ENCODE measurements at regions not wholly inside any gene's neighbourhood (a gene's known extent, or its start where the extent isn't known, plus 50 kb on each side); places are given as distances from the start of the nearest gene placed in this dataset.
"Not testable (repeated sequence)": the region's sequence is repeated elsewhere in the genome, so short reads cannot be mapped to it uniquely, and the experiment has no call there.

DNA sequence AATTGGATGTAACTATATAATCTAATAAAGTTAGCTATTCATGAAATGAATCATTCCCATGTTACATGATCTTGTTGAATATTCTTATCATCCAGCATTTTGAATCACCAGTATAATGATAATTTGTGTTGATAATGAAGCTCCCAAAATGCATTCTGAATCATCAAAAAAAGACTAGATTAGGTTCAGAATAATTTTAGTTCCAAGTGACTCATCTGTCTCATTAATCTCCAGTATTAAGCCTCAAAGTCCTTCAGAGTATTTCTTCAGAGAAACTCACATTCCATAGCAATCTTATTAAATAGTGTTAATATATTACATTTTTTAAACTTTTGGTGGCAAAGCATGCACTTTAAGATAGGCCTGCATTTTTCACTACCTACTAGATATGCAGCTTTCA, 207.5 kb downstream of the SLITRK5 start:
- no peak for DNase-seq

DNA sequence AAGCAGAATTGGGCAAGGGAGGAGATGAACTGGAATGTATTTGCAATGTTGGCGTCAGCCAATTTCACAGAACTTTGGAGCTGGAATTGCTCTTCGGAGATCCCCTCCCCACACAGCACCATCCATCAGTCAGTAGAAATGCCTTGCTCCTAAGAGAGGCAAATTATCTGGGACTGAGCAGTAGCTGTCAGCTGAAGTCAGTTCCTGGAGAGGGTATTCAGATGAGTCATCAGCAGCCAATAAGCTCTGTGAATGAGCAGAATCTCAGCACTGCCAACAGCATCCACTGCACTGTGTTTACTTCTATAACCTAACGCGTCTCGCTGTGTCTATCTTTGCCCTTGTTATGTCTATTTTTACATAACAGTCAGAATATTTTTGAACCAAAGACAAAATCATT, 213.7 kb downstream of the SLITRK5 start:
- no peak for DNase-seq

DNA sequence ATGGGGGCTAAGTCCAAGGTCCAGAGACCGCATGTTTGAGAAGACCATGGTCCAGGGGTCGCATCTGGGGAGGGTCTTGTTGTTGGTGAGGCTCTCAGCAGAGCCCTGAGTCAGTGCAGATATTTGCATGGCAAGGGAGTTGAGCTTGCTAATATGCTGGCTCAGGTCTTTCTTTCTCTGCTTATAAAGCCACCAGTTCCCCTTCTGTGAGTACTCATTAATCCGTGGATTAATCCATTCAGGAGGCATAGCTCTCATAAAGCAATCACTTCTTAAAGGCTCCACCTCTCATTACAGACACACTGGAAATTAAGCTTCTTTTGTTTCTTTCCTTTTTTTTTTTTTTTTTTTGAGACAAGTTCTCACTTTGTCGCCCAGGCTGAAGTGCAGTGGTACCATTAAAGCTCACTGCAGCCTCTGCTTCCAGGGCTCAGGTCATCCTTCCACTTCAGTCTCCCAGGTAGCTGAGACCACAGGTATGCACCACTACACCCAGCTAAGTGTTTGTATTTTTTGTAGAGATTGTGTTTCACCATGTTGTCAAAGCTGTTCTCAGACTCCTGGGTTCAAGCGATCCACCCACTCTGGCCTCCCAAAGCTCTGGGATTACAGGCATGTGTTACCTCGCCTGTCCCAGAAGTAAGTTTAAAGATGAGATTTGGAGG, 216.4 kb downstream of the SLITRK5 start:
- no peak for DNase-seq

DNA sequence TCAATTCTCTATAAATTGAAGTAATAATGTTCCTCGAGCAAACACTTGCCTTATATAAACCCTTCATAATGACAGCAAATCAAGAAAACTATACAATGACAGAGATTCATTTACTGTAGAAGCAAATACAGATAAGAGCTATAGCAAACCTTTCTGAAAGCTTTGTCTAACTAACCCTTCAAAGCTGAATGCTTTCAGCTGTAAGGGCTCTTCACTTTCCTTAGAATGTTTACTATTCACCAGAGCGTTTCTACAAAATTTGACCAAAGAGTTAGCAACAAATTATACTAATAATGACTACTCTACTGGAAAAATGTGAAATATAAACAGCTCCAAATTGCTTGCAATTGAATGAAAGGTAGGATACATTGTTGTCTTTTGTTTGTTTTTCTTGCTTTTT, 218.1 kb downstream of the SLITRK5 start:
- DNase-seq, result no peak

DNA sequence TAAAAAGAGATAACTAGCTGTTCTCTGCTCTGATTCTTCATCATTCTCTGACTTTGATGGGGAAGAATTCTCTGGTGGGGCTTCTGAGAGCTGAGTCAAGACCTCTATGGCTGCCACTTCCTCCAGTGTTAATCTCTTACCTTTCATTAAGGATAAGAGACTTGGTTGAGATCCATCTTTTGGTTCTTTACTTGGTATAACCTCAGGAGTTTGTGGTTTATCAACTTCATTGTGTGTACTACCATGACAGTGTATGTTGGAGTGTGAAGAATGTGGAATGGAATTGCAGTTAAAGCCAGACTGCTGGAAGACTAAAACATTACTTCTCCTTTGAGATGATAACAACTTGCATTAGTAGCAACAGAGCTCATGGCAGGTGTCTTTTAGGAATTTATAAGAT, 222.0 kb downstream of the SLITRK5 start:
- DNase-seq, result no peak

DNA sequence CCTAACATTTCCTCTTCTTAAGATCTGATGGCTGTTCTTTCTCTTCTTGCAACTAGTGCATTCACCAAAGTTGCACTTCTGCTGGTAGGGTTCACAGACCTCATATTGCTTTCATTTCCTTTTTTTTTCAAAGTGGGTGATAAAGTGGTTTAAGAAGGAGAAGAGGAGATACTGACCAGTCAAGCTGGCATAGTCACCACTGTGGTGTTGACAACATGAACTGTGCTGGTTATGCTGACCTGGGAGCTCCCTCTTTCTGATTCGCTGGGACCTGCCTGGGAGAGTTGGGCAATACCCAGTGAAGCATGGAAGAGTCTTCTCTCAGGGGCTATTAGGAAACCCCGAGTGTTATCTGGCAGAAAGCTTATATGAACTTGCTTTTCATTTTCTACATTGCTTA, 222.9 kb downstream of the SLITRK5 start:
- no peak for DNase-seq

DNA sequence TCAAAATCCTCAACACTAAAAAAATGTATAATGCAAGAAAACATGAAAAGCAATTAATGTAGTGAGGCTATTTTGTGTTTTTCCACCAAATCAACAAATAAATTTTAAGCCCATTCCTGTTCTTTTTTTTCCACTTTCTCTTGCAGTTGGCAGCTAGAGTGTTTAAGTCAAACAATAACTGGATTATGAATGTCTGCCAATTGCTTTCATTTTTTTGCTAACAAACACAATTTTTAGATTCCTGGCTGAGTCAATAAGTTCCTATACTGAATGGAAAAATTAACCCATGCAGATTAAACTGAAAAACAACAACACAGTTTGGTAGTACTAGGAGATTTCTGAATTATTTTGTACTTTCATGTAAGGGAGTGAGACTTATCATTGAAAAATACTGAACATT, 232.4 kb downstream of the SLITRK5 start:
- DNase-seq, result no peak

DNA sequence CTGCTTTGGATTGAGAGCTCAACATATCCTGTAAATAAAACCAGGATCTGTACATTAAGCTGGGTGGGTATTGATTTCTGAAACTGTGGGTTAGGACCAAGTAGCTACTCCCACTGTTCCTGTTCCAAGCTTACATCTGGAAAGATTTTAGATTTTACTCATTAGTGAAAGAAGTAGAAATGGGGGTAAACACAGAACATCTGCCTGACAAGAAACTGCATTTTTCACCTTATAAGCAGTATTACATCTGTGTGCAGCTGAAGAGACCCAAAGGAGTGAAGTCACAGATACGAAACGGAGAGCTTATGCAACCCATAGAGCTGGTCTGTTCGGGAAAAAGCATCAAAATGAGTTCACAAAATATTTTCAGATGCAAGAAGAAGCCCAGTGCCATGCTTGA, 235.2 kb downstream of the SLITRK5 start:
- no peak for DNase-seq

DNA sequence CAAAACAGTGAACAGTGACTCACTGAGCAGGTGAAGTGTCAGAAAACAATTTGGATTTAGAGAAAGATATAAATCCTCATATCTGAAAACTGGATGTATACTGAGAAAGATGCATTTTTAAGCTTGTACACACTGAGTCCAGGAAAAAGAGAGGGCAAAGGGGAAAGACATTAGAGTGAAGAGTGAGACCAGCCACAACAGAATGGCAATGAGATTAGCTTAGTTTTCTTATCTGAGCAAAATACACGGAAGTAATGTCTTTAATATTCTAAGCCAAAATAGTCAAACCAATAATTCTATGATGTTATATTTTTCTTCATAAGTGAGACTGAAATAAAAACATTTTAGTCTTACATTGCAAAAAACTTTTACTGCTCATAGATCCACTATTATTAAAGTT, 236.0 kb downstream of the SLITRK5 start:
- no peak for DNase-seq

DNA sequence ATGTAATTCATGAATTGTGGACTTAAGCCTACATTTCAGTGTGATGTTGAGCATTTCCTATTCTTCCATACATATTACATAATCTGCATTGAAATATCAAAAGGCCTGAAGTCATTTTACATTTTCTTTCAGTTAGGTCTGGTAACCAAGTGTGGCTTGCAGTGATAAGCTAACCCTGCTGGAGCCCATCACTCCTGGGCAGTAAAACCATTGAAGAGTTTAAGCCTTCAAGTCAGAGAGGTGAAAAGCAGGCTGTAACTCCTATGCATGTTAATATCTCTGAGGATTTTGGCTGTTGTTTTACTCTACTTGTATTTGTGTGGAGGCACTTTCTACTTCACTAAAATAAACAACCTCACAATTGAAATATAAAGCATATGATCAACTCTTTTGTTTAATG, 248.8 kb downstream of the SLITRK5 start:
- no peak for DNase-seq

DNA sequence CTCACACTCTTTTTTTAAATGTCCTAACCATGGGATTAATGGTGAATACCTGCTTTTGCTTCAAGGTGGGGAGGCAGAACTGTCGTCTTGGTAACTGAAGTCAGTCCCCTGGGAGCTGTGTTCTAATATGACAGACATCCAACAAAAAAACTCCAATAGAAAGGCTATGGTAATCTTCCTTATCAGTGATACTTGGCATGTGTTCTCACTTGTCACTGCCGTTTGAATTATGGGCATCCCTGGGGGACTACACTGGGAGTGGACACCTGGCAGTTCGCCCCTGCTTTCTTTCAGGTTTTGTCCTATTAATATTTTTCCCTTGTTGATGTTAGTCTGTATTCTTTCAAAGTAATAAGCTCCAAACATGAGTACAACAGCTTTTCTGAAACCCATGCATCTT, 252.6 kb downstream of the SLITRK5 start:
- DNase-seq, result no peak

DNA sequence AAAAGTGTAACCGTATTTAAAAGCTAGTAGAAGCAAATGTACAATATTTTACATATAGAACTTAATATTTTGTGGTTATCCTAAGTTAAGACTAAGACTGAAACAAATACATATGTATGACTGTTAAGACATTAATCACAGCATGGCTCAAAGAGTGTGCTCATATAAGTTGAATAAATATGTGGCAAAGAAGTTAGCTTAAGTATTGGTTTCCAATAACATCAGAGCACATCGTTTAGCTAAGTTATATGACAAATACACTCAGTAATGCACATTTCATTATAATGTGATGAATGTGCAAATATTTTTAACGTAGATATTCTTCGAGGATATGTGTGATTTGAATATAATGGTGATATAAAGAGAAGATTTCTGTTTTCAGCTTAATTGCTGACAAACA, 253.8 kb downstream of the SLITRK5 start:
- DNase-seq, result no peak

DNA sequence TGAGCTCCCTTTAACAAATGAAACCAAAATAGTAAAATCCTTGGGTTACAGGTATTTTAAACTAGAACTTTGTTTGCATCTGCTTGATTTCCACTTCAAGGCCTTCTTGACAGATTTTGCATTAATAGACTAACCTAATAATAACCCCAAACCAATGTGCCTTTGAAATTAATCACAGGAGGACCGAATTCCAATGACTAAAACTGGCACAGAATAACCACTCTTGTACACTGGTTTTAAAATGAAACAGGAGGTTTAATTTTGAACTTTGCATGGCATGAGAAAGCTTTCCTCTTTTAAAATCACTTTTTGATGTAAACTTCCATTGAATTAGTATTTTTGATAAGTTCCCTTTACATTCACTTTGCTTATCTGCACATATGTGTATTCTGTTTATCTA, 269.6 kb downstream of the SLITRK5 start:
- no peak for DNase-seq

DNA sequence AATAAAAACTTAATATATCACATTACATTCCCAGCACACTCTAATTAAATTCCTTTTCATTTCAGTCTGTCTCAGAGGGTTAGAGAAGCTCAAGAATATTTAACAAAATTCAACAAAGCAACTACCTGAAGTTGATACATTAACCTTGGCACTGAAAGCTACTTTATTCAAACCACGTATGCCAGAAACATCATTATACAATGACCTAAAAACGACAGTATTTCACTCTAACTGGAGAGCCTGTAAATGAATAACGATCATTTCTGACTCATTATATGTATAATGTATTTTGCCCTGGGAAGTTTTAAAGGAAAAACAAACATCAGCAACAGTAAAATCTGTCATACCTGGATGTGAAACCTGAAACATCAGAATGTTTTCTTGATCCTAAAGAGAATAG, 270.1 kb downstream of the SLITRK5 start:
- DNase-seq, result no peak

DNA sequence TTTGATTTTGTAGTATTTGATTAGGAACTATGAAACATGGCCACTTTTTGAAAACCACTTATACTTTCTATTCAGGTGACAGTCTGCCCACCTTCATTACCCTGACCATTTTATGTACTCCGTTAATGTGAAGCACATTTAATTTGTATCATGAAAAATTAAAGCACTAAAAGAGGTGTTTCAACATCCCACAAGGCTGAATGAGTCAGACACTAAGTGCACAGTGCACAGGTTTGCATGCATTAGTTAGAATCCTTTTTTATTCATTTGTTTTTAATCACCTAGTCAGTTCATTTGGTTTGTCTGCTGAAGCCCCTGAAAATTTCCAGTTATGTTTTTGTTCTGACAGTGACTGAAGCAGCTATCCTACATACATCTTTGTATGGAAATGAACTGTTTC, 271.0 kb downstream of the SLITRK5 start:
- DNase-seq, result no peak

DNA sequence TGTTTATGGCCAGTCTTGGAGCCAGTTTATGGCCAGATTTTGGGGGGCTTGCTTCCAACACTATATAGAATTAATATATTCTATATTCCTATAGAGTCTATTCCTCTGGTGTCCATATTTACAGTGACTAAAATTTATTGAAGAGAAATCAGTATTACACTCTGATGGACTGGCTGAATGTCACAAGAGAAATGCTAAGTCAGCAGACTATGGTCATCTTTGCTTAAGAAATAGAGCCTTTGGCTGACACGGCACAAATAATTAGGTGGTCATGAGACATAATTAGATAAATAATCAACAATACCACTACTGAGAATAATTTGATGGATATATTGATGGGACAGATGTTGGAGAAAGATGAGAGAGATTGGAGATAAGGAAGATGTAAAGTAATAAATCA, 272.9 kb downstream of the SLITRK5 start:
- DNase-seq, result no peak

DNA sequence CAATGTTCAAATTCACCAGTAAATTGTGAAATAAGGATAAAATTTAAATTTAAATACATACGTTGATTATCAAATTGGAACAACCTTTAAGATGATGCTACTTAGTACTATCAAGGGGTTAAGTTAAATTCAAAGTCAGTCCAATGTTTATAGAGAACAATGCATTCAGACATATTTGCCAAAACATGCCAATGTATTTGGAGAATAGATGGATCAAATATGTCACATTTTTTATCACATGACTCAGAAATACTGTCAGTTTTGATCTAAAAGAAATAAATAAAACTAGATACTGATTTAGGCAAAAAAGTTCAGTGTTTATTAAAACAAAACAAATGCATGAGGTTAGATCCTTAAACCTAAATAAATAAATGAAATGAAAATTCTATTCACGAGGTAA, 281.2 kb downstream of the SLITRK5 start:
- no peak for DNase-seq

DNA sequence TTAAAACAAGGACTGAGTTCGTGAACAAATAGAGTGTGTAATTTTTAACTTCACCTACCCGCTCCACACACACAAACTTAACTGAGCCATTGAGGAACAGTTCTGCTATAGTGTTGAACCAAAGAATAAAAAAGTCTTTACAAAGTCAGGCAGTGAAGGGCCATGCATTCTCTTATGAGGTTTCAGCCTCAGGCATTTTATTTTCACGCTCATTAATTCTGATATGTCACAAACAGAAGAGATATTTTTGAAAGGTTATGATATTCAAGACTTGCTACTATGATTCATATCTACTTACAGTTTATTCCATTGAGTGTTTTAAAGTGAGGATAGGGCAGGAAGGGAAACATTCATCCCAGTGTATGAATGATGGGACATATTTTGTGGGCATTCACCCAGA, 282.2 kb downstream of the SLITRK5 start:
- DNase-seq, result no peak

DNA sequence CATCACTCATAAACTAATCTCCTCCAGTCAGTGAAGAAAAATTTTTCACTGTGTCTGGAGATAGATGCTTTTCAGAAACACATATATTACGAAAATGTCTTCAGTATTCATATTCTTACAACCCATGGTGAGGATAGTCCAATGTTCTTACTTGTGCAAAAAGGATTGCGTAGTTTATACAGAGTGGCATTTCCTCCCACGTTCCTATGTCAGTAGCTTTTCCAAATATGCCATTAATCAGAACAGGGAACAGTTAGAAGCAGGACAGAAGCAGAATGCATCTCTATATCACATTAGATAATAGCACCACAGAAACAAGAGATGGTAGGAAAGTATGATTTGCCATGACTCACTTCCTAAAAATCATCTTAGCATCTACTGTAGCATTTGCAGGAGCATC, 282.9 kb downstream of the SLITRK5 start:
- no peak for DNase-seq

DNA sequence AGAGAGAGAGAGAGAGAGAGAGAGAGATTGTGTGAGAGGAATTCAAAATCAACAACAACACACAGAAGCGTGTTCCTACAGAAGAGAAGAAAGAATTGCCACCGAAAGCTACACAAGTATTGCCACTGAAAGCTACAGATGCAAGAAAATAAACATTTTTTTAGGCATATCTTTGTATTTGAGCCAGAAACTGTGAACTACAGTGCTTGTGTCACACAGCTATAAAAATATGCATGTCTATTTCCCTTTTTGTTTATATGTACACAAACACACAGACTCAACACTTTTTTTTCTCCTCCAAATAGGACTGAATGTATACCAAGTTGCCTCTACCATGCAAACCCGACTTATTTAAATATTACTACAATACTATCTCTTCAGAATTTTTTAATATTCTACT, 290.4 kb downstream of the SLITRK5 start:
- DNase-seq, result no peak

DNA sequence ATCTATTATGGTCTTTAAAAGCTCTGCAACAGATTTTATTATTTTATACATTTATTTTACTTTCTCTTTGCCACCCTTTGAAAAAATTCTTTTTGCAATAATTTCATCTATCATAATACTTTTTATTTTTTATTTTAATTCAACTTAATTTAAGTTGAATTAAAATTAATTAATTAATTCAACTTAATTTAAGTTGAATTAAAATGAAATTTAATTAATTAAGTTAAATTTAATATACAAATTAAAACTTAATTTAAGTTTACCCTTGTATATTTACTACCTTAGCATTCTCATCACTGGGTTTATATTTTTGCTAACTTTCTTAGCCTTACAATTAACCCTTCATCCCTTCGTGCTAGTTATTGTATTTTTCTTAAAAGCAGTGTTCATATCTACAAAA, 301.4 kb downstream of the SLITRK5 start:
- DNase-seq, result no peak

DNA sequence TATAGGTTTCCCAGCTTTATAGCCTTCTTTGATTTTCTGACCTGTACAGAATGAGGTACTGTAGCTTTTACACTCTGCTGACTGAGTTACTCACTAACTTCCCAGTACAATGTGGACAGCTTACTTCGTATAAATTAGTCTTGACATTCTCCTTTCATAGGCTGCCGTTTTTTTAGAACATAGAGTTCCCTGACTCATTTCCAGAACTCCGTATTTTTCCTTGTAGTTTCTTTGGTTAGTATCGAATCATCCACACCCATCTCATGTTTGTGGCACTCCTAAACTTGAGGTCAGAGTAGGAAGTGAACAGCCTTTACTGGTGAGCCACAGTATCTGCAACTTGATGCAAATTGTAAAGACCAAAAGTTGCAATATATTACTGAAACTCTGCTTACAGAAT, 303.9 kb downstream of the SLITRK5 start:
- no peak for DNase-seq

DNA sequence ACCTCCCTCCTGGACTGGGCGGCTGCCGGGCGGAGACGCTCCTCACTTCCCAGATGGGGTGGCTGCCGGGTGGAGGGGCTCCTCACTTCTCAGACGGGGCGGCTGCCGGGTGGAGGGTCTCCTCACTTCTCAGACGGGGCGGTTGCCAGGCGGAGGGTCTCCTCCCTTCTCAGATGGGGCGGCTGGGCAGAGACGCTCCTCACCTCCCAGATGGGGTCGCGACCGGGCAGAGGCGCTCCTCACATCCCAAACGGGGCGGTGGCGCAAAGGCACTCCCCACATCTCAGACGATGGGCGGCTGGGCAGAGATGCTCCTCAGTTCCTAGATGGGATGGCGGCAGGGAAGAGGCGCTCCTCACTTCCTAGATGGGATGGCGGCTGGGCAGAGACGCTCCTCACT, 305.5 kb downstream of the SLITRK5 start:
- DNase-seq, result not testable (repeated sequence)

DNA sequence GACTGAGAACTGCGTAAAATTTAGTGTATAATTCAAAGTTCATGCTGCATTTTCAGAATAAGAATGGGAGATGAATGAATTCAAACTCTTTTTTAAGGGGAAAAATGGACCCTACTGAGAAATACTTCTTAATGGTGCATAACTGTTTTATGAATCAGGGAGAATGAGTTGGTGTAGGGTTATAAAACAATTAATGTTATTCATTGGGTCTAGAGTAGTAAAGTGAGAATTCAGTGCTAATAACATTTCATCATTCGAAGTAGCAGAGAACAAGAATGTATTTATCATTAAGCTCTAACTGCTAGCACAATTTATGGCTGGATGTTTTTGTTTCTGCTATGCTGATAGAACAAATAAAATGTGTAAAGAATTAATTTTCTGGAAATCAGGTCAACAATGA, 310.2 kb downstream of the SLITRK5 start:
- no peak for DNase-seq

DNA sequence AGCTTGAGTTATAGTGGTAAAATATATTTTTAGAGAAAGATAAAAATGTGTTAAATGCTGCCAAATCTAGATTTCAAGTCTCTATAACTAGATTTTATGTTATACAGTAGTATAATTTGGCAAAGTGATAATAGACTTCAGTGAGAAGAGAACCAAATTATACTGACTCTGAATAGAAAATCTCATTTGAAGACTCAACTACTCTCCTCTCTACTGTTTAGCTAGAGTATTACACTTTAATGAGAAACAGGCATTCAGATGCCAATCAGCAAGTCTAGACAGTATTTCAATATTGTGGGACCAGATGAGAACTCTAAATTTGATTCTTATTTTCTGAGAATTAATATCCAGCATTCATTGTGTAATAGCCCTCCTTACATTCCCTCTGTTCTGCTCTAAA, 311.2 kb downstream of the SLITRK5 start:
- no peak for DNase-seq

Data from effector CD8-positive, alpha-beta T cell (primary cell).